ENCODE measurements at regions not wholly inside any gene's neighbourhood (a gene's known extent, or its start where the extent isn't known, plus 50 kb on each side); places are given as distances from the start of the nearest gene placed in this dataset.

DNA sequence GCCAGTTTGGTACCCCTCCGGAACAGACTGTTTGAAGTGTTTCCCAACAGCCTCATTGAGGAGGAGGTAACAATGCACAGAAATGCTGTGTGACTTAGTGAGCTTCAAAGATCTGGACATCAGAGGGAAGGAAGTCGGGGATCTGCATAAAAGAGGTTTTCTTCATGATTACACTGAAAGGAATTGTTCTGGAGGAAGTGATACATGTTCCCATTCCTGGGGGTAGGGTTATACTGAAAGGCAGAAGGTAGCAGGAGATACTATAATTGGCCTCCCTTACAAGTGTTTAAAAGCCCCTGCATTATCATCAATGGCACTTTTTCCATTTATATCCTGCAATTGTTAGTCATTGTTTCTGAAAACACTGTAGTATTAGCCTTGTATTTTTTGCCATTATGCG is 94.0 kb upstream of the DKK2 start:
- no peak overlapping the region for H2AK9ac ChIP-seq (replicated peaks; ENCODE audit: low read depth, low read length, poor library complexity)
- TF ChIP-seq ELK1 (IDR thresholded peaks at IDR 0.05; ENCODE audit: borderline replicate concordance, low read depth, low read length): no peak
- POLR2A ChIA-PET (ENCODE audit: unreplicated experiment): no interaction called here

More for the DNA sequence above, 94.0 kb upstream of the DKK2 start:
- no peak overlapping the region for H3K4me2 ChIP-seq (ENCODE audit: low read depth, low read length)
- H4K8ac ChIP-seq (ENCODE audit: low read depth in 2 of 2, low read length in 2 of 2): no peak overlapping the region
- no peak overlapping the region for H3K4ac ChIP-seq (ENCODE audit: low read depth, low read length)
- no peaks in the 10 kb centered on the region for H3K9me1 ChIP-seq (ENCODE audit: insufficient read depth, low read length)
- H3K4me3 ChIP-seq (ENCODE audit: insufficient read depth, low read depth, low read length): no peak overlapping the region
- in situ Hi-C loops (cut with MboI; ENCODE audit: low sequenced_read_pairs) (no loop called here), intact Hi-C loops (cut with micrococcal nuclease) (no loop called here), dilution Hi-C loops (cut with HindIII; ENCODE audit: low sequenced_read_pairs, unreplicated experiment) (no loop called here)
- no peak overlapping the region for H4K91ac ChIP-seq (ENCODE audit: insufficient read depth, low read depth, low read length)
- ATAC-seq (ENCODE audit: low read depth) (no peak), DNase-seq (no peak)
- H3K36me3 ChIP-seq (ENCODE audit: control insufficient read depth, insufficient read depth, low read length): no peaks in the 10 kb centered on the region
- H3K79me1 ChIP-seq (ENCODE audit: low read depth in 1 of 2, low read length in 2 of 2): no peaks in the 10 kb centered on the region
- H2BK5ac ChIP-seq (ENCODE audit: low read depth, low read length, poor library complexity, severe bottlenecking): no peak overlapping the region
- no peaks in the 10 kb centered on the region for H3K27me3 ChIP-seq (ENCODE audit: control insufficient read depth, insufficient read depth, low read length)
- H4K5ac ChIP-seq (ENCODE audit: low read depth, low read length): no peak overlapping the region
- no peak overlapping the region for H3K14ac ChIP-seq (replicated peaks; ENCODE audit: low read depth, low read length)
- H2BK120ac ChIP-seq (ENCODE audit: low read depth, low read length): no peak overlapping the region
- BruUV-seq (replicated peaks): no TSS peak
- no peak overlapping the region for H3K27ac ChIP-seq (ENCODE audit: insufficient read depth, low read length)
- no peak overlapping the region for H3K9ac ChIP-seq (ENCODE audit: low read depth, low read length)
- H2AK5ac ChIP-seq (ENCODE audit: low read depth, low read length): no peak overlapping the region
- WGBS, 2 experiments (ENCODE audit: extremely low coverage in 2 of 2, insufficient read length in 1 of 2): no CpG with 5 or more reads among the region's 3 CpGs
- no peaks in the 10 kb centered on the region for H4K20me1 ChIP-seq (ENCODE audit: insufficient read depth, low read length)
- H3K9me3 ChIP-seq (ENCODE audit: control insufficient read depth, insufficient read depth, low read length): no peaks in the 10 kb centered on the region
- H2AFZ ChIP-seq (replicated peaks; ENCODE audit: low read length, poor library complexity): no peak overlapping the region
- no peak overlapping the region for H3K23ac ChIP-seq (ENCODE audit: low read depth, low read length)
- no peak overlapping the region for H3K18ac ChIP-seq (ENCODE audit: low read depth, low read length)
- CTCF ChIA-PET: no interaction called here
- no peak overlapping the region for H2BK20ac ChIP-seq (ENCODE audit: low read depth, low read length)
- H2BK15ac ChIP-seq (ENCODE audit: low read depth, low read length): no peak overlapping the region
- no peaks in the 10 kb centered on the region for H3K4me1 ChIP-seq (ENCODE audit: control insufficient read depth, insufficient read depth, low read length)
- H3K56ac ChIP-seq (ENCODE audit: extremely low read depth, insufficient read depth, low read length): no peak overlapping the region
